Activated CD8-positive, alpha-beta T cell treated with anti-CD3 and anti-CD28 coated beads for 36 hours (primary cell): ENCODE measurements at regions not wholly inside any gene's neighbourhood (a gene's known extent, or its start where the extent isn't known, plus 50 kb on each side); places are given as distances from the start of the nearest gene placed in this dataset.

Source experiments
- ATAC-seq: fragments of 200-7000 bp; cut with Tn5 transposase; one replicate; pipeline ENCODE4 v1.10.0; 2021; ENCODE audit warnings: mild to moderate bottlenecking, moderate library complexity
- CTCF ChIA-PET: fragments of 350-600 bp; sonication (Branson Sonifier 250); formaldehyde crosslinking; loops from one replicate; lab custom pipeline; 2021; ENCODE audit warnings: antibody characterized with exemption; lab: Charles Lee
- POLR2A ChIA-PET: fragments of 350-600 bp; sonication (Branson Sonifier 250); formaldehyde crosslinking; loops from one replicate; lab custom pipeline; 2021; ENCODE audit warnings: antibody characterized with exemption; lab: Charles Lee
- DNase-seq: peaks from one replicate; pipeline ENCODE4 v3.0.0-alpha.2; 2020
- H3K27ac Mint-ChIP-seq: one replicate; pipeline ENCODE4 v1.8.0; 2021; ENCODE audit warnings: mild to moderate bottlenecking, mixed read lengths
- H3K27me3 Mint-ChIP-seq: one replicate; pipeline ENCODE4 v1.8.0; 2021; ENCODE audit warnings: mixed read lengths
- H3K36me3 Mint-ChIP-seq: one replicate; pipeline ENCODE4 v1.8.0; 2021; ENCODE audit warnings: low read depth, mixed read lengths
- H3K4me1 Mint-ChIP-seq: one replicate; pipeline ENCODE4 v1.8.0; 2021; ENCODE audit warnings: low read depth, mixed read lengths
- H3K4me3 Mint-ChIP-seq: one replicate; pipeline ENCODE4 v1.8.0; 2021; ENCODE audit warnings: mild to moderate bottlenecking, moderate library complexity, mixed read lengths
- H3K9me3 Mint-ChIP-seq: one replicate; pipeline ENCODE4 v1.8.0; 2021; ENCODE audit warnings: mixed read lengths
- intact Hi-C: fragments of 100-400 bp; cut with micrococcal nuclease; formaldehyde crosslinking; loops from one replicate; pipeline ENCODE4 v1.10.0; 2022
- TF ChIP-seq, protein P1 (sequence below): fragments of 200-600 bp; IDR thresholded peaks from one replicate; pipeline ENCODE4 v1.8.0; 2022; ENCODE audit warnings: antibody characterized with exemption, mild to moderate bottlenecking

DNA sequence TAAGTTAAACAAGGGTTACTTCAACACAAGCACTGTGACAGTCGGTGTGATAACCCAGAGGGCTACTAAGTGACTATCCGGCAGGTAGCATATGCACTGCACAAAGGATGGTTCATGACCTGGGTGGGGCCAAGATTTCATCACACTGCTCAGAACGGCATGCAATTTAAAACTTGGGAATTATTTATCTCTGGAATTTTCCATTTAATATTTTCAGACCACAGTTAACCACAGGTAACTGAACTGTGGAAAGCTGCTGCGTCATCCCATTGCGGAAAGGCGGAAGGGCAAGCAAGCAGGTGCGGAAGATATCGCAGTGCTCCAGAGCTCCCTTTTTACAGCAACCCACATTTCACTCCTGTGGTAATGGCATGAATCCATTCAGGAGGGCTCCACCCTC is 540.8 kb downstream of the INSC start:
- DNase-seq = no peak
- TF ChIP-seq, protein P1, sequence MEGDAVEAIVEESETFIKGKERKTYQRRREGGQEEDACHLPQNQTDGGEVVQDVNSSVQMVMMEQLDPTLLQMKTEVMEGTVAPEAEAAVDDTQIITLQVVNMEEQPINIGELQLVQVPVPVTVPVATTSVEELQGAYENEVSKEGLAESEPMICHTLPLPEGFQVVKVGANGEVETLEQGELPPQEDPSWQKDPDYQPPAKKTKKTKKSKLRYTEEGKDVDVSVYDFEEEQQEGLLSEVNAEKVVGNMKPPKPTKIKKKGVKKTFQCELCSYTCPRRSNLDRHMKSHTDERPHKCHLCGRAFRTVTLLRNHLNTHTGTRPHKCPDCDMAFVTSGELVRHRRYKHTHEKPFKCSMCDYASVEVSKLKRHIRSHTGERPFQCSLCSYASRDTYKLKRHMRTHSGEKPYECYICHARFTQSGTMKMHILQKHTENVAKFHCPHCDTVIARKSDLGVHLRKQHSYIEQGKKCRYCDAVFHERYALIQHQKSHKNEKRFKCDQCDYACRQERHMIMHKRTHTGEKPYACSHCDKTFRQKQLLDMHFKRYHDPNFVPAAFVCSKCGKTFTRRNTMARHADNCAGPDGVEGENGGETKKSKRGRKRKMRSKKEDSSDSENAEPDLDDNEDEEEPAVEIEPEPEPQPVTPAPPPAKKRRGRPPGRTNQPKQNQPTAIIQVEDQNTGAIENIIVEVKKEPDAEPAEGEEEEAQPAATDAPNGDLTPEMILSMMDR = no peak
- CTCF ChIA-PET = no interaction called here
- H3K9me3 Mint-ChIP-seq = no peaks in the 10 kb centered on the region
- H3K27ac Mint-ChIP-seq = no peak overlapping the region
- no peak overlapping the region for H3K4me3 Mint-ChIP-seq
- peaks cover 19% of the 10 kb centered on the region for H3K27me3 Mint-ChIP-seq
- POLR2A ChIA-PET = no interaction called here
- H3K36me3 Mint-ChIP-seq = no peaks in the 10 kb centered on the region
- no peak for ATAC-seq
- intact Hi-C loops = no loop called here
- no peaks in the 10 kb centered on the region for H3K4me1 Mint-ChIP-seq

DNA sequence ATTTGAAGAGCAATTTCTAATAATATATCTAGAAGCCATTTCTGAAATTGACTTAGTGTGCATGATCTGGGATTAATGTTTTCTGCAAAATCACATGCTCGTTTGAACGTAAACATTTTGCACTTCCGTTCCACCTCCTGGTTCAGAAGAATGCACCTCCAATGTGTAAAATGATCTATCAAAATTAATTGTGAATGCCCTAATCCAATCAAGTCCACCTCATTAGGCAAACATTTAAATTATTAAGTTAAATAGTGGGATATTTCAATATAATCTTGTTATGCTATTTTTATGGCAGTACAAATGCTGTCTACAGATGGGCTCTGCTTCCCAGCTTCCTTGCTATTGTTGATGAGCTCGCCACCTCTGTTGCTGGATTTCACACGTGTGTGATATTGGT is 542.5 kb downstream of the INSC start:
- Mint-ChIP-seq H3K9me3 (no peaks in the 10 kb centered on the region), H3K36me3 (no peaks in the 10 kb centered on the region), H3K4me1 (no peaks in the 10 kb centered on the region), H3K27me3 (peaks cover 6% of the 10 kb centered on the region), H3K27ac (no peak overlapping the region), H3K4me3 (no peak overlapping the region)
- TF ChIP-seq, protein P1 = no peak
- intact Hi-C loops = no loop called here
- ChIA-PET POLR2A (no interaction called here), CTCF (interaction anchor here (1.0 kb wide), 1 partner anchor 9 kb away, joined by 3 read pairs; no protein-coding TSS in a partner anchor)
- DNase-seq (no peak), ATAC-seq (no peak)

DNA sequence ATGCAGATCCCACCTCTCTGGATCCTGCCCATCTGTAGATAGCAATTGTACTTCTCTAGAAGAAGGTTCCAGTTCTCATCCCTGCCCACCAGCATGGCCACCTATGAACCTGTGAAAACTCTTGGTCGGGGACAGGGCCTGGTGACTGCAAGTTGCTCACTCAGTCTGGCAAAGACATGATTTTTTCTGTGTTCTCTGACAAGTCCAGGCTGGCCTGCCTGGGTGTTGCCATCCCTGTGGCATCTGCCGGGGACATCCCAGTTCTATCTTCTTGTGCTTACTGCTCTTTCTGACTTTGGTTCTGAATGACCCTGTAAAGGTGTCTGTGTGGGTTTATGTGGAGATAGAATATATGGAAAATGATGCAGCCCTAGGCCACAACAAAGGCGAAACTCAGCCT is 545.8 kb downstream of the INSC start:
- Mint-ChIP-seq H3K27ac (no peak overlapping the region), H3K36me3 (no peaks in the 10 kb centered on the region), H3K9me3 (no peaks in the 10 kb centered on the region), H3K4me3 (no peak overlapping the region), H3K27me3 (peaks cover 2% of the 10 kb centered on the region), H3K4me1 (no peaks in the 10 kb centered on the region)
- ATAC-seq = no peak
- DNase-seq = no peak
- intact Hi-C loops = no loop called here
- TF ChIP-seq, protein P1 = no peak
- ChIA-PET CTCF (no interaction called here), POLR2A (no interaction called here)

DNA sequence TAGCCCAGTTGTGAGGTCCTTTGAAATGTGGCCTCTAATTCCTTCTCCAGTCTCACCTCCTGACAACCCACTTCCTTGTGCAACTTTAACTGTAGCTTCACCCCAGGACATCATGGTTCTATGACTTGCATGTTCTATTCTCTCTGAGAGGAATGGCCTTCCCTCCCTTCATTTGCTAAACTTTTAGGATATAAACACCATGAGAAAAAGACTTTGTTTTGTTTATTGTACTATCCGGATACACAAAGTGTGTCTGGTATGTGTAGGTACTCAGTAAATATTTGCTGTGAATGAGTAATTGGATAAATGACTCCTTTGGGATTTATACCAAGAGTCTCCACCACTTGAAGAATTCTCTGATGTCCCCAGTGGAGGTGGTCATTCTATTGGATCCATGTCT is 547.6 kb downstream of the INSC start:
- Mint-ChIP-seq H3K36me3 (no peaks in the 10 kb centered on the region), H3K4me3 (no peak overlapping the region), H3K9me3 (no peaks in the 10 kb centered on the region), H3K4me1 (no peaks in the 10 kb centered on the region), H3K27me3 (peaks cover 2% of the 10 kb centered on the region), H3K27ac (no peak overlapping the region)
- TF ChIP-seq, protein P1 = no peak
- DNase-seq = no peak
- ChIA-PET CTCF (no interaction called here), POLR2A (no interaction called here)
- intact Hi-C loops = no loop called here
- no peak for ATAC-seq

DNA sequence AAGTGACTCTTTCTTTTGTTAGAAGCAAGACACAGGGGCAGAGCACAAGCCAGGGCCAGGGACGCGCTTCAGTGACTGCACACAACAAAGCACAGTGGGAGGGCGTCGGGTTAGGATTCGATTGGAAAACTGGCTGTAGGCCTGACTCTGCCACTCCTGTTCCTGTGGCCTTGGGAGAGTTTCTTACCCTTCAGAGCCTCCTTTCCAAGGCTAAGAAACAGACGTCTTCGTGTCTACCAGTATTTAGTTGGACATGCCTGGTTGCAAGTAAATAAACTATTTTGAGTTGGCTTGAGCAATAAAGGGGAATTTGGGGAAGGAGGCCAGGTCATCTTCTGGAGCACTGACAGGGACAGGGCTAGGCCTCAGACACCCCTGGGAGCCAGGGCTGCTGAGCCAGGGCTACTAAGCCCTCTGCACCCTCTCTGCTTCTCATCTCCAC is 549.1 kb downstream of the INSC start:
- CTCF ChIA-PET = interaction anchor here (1.2 kb wide), 1 partner anchor 14 kb away, joined by 3 read pairs; no protein-coding TSS in a partner anchor
- TF ChIP-seq, protein P1 = no peak
- intact Hi-C loops = no loop called here
- Mint-ChIP-seq H3K4me3 (no peak overlapping the region), H3K27ac (no peak overlapping the region), H3K27me3 (peaks cover 2% of the 10 kb centered on the region), H3K9me3 (no peaks in the 10 kb centered on the region), H3K4me1 (no peaks in the 10 kb centered on the region), H3K36me3 (no peaks in the 10 kb centered on the region)
- ATAC-seq (no peak), DNase-seq (no peak)
- POLR2A ChIA-PET = no interaction called here
